ENCODE measurements at regions not wholly inside any gene's neighbourhood (a gene's known extent, or its start where the extent isn't known, plus 50 kb on each side); places are given as distances from the start of the nearest gene placed in this dataset.

- TF ChIP-seq, protein P1, sequence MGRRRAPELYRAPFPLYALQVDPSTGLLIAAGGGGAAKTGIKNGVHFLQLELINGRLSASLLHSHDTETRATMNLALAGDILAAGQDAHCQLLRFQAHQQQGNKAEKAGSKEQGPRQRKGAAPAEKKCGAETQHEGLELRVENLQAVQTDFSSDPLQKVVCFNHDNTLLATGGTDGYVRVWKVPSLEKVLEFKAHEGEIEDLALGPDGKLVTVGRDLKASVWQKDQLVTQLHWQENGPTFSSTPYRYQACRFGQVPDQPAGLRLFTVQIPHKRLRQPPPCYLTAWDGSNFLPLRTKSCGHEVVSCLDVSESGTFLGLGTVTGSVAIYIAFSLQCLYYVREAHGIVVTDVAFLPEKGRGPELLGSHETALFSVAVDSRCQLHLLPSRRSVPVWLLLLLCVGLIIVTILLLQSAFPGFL (CRISPR knock-in tag; IDR thresholded peaks at IDR 0.05; ENCODE audit: borderline replicate concordance), result no peak
- TF ChIP-seq JUN (CRISPR knock-in tag; IDR thresholded peaks at IDR 0.05) (no peak), PRDM15 (CRISPR knock-in tag; IDR thresholded peaks at IDR 0.05) (no peak), KAT7 (CRISPR knock-in tag; IDR thresholded peaks at IDR 0.05; ENCODE audit: borderline replicate concordance) (no peak)
- TF ChIP-seq, protein P2, sequence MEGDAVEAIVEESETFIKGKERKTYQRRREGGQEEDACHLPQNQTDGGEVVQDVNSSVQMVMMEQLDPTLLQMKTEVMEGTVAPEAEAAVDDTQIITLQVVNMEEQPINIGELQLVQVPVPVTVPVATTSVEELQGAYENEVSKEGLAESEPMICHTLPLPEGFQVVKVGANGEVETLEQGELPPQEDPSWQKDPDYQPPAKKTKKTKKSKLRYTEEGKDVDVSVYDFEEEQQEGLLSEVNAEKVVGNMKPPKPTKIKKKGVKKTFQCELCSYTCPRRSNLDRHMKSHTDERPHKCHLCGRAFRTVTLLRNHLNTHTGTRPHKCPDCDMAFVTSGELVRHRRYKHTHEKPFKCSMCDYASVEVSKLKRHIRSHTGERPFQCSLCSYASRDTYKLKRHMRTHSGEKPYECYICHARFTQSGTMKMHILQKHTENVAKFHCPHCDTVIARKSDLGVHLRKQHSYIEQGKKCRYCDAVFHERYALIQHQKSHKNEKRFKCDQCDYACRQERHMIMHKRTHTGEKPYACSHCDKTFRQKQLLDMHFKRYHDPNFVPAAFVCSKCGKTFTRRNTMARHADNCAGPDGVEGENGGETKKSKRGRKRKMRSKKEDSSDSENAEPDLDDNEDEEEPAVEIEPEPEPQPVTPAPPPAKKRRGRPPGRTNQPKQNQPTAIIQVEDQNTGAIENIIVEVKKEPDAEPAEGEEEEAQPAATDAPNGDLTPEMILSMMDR (IDR thresholded peaks at IDR 0.05), result no peak
- TF ChIP-seq, protein P3, sequence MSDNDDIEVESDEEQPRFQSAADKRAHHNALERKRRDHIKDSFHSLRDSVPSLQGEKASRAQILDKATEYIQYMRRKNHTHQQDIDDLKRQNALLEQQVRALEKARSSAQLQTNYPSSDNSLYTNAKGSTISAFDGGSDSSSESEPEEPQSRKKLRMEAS (CRISPR knock-in tag; IDR thresholded peaks at IDR 0.05), result no peak
Measured at GRCh38 chr16:49959552-49960277, 65.3 kb upstream of the CNEP1R1 start.
